NCI-H345 treated with DMSO at 0.1 percent for 48 hours (cell line): ENCODE measurements at regions not wholly inside any gene's neighbourhood (a gene's known extent, or its start where the extent isn't known, plus 50 kb on each side); places are given as distances from the start of the nearest gene placed in this dataset.

Experiments
- DNase-seq: peaks from one replicate; lab custom pipeline; 2025; ENCODE audit not compliant: unreplicated experiment; lab: John Stamatoyannopoulos, UW

DNA sequence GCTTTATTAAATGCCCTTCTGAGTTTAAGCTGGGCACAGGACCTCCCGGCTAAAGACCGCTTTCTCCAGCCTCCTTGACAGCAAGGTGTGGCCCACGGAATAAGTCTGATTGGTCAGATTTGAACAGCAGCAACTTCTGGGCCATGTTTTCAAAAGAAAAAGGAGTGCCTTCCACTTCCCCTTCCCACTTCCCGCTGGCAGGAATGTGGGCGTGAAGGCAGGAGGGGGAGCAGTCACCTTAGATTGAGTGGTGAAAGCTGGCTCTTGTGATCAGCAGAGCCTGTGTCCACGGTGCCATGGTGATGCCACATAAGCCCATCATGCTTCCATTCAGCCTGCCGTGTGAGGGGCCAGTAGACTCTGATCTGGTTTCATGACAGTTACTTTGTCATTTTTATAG is 136.6 kb upstream of the GLI2 start:
- no peak for DNase-seq

DNA sequence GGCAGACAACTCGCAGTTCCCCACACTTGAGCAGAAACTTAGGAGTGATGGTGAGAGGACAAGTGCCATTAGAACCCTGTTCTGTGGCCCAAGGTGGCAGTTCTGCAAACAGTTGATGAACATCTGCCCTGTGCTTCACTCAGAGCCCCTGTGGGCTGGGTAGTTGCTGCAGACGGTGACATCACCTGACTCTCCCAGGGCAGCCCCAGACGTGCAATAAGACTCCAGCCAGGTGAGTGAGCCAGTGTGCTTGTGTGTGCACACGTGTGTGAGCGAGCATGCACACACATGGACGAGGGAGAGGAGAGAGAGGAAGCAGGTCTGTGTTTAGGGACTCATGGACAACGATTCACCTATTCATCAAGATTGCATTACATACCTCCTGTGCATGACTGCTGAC is 136.0 kb upstream of the GLI2 start:
- no peak for DNase-seq

DNA sequence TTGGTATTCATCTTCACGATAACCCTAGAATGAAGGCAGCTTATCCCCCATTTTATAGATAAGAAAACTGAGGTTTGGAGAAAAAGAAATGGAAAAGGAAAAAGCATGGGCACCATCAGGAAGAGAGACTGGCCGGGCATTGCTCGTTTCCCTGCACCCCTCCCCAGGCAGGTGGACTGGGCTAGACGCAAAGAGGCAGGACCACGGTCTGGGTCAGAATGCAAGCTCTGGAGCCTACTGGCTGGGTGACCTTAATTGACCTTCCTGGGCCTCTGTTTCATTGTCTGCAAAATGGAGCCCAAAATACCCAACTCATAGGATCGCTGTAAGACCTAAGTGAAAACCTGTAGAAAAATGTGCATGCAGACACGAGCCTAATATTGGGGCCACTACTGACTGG is 135.3 kb upstream of the GLI2 start:
- no peak for DNase-seq

DNA sequence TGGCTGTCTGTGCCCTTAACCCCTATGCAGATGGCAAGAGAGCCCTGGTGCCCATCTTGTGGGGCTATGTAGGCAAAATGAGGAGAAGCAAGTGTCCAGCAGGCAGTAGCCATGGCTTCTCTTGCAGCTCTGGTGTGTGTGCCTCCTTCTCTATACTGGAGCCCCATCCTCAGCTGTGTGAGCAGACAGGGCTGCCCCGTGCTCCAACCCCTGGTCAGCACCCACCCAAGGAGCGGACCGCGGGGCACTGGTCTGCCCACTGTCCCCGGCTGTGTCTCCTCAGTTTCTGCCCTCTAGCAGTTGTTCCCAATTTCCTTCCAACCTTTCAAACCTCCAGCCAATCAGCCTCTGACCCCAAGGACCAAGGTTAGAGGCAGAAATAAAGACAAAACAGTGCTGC is 134.9 kb upstream of the GLI2 start:
- DNase-seq, result no peak

DNA sequence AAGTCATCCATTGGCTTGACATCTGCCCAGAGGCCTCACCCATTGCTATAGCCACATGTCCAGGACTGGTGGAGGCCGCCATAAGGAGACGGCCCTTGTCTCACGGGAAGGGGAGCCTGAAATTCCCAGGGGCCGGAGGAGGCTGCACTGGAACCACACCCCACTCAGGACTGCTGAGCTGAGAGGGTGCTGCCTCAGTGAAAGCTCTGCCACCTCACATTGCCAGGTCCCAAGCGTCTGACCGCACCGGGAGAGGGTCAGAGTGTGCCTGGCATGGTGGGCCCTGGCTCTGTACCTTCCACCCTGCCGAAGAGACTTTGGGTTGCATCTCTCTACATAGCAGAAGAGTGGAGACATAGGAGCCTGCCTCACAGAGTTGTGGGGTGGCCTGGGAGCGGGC is 134.1 kb upstream of the GLI2 start:
- DNase-seq, result no peak

DNA sequence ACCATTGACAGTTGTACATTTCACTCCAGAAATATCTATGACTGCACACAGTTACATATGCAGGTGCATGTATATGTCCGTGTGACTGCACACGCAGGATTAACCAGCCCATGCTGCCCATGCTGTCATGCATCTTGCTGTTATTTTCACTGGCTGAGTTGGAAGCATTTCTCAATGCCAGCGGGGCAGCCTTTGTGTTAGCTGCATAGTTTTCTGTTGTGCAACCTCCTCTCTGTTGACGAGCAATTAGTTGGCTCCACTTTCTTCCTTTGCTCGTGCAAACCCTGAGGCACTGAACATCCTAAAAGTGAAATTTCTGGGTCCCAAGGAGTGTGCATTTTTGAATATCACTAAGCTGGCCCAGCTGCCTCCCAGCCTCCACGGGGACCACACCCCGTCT is 133.4 kb upstream of the GLI2 start:
- no peak for DNase-seq

DNA sequence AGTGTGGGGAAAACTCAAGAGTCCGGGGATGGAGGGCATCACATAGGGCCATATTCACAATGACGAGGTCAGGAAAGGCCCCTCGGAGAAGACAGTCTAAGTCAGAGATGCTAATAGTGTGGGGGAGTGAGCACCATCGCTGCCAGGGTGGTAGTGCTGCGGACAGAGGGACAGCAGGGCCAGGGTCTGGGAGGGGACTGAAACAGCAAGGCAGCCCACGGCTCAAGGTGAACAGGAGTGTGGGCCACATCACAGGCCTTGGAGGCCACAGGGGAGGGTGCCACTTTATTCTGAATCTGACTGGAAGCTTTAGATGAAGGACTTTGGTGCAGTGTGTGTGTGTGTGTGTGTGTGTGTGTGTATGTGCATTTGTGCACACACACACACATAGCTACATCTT is 130.9 kb upstream of the GLI2 start:
- DNase-seq, result no peak

DNA sequence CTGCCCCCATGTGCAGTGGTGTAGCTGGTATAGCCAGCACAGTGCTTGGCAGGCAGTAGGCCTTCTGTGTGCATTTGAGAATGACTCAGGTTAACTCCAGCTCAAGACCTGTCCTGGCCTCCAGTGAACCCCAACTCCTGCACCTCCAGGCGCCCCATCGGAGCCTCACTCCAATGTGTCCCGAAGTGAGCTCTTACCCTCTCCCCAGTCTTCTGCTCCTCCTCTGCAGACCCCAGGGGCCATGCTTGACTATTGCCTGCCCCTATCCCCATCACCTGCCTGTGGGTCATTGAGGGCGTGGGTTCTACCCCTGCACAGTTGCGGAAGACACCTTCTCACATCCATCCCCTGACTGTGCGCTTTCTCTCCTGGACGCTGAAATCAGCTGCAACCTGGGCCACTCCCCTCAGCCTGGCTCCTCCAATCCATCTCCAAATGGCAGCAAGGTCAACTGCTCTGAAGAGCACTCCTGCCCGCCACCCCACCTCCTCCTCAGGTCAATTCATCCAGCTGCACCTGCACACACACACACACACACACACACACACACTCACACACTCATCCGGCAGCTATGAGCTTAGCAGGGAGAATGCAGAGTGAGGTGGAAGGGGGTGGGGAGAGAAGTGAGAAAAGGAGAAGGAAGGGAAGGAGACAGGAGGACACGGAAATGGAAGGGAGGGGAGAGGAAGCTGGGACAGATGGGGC is 130.3 kb upstream of the GLI2 start:
- DNase-seq, result no peak

DNA sequence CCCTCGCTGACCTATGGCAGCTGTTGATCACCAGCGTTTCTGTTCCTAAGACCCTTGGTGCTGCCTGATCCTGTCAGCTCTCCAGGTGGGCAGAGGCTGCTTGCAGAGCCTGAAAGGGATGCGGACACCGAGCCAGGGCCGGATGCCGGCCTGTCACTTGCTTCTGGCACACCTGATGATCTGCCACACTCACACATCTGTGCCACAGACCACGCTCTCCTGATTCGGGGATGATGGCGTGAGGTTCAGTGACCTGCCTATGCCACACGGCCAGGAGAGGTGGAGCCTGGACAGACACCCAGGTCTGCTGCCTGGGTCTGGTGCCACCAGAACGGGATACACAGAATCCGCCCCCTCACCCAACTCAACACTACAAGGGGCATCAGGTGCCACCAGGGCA is 129.4 kb upstream of the GLI2 start:
- no peak for DNase-seq

DNA sequence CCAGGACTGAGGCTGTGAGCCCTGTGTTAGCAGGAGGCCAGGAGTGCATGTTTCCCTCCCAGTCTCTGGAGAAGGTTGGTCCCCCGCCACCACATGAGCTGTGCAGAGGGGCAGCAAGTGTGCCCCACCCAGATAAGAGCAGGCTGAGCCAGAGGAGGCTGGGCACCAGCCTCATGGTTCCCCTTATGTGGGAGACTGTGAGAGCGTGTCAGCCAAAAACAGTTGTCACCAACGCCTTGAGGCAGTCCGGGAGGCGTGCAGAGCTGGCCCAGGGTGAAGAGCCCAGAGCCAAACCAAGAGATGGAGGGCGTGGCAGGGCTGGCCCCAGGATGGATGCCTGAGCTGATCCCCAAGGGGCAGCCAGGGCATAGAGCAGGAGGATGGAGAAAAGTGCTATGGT is 128.7 kb upstream of the GLI2 start:
- DNase-seq, result no peak

DNA sequence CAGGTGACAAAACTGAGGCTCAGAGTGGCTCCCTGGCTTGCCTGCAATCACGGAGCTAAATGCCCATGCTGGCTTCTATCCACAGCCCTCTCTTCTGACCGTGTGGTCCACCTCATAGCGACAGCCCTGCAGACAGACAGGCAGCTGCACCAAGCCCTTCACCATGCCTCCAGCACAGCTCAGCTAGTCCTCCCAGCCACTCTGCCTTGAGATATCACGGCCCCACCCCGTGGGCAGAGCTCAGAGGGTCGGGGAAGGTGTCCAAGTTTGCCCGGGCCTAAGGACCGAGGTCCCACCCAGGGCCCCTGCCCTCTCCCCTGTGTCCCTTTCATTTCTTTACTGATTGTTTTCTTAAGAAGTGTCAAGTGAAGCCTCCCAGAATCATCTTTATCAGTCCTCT is 128.2 kb upstream of the GLI2 start:
- DNase-seq, result no peak

DNA sequence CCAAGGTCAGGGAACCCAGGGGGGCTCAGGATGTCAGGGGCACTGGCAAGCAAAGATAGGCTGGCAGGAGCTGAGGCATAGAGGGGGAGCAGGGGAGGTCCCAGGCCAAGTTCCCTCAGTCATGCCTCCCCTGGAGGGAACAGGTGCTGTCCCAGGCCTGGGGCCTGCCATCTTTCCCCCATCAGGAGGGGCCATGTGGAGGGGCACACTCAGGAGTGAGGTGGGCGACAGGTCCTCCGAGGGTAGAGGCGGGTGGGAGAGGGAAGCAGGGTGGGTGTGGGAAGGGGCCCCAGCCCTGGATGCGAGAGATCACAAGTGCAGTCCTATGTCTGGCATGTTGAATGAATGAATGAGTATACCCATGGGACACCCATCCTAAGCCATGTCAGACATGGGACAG is 127.7 kb upstream of the GLI2 start:
- no peak for DNase-seq

DNA sequence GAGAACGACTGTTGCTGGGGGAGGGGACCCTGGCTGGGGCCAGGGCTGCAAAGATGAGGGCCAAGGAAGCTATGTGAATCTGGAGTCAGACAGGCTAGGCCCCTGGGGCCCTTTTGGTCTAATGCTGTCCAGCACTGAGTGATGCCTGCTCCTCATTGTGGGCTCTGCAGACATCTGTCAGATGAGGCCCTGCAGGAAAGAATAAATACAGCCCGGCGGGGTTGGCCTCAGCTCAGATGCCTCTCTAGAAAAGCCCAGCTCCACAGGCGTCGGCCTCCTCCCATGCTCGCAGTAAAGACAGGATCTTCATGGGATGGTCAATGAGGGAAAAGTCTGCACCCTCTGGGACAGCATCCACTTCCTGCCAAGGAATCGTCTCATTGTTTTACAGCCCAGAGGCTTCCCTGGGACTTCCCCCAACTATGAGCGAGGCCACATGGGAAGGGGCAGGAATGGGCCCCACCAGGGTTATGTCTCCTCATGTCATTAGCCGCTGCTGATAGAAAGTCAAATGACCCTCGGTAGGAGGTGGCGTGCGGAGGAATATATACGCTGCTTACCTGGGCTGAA is 125.8 kb upstream of the GLI2 start:
- DNase-seq, result no peak

DNA sequence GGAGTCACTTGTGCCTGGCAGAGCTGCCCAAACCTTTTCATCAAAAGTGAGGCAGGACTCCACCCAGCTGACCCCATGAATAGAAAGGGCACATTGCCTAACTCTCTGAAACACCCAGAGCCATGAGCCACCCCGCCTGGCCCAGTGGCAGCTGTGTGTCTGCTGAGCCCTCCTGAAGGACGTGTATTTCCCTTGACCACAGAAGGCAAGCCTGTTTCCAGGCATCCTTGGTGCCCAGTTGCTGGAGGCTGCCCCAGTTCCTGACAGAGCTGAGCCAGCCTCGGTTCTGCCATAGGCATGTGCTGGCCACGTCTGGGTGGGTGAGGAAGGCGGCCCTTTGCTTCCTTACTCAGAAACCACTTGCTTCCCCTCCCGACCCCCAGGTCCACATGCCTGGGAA is 124.7 kb upstream of the GLI2 start:
- no peak for DNase-seq

DNA sequence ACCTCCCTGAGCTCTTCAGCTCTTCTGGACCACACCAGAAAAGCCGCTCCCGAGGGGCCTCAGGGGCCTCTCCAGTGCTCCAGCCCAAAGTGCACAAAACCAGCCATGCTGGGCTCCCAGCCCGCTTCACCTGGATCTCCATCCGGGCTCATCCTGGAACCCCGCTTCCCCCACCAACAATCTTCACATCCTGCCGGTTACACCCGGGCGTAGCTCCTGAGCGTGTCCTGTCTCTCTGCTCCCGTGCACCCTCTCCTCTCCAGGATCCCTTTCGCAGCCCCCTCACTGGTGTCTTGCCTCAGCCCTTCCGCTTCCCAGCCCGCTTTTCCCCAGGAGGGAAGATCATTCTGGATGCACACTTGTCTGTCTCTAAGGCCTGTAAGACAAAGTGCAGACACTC is 123.7 kb upstream of the GLI2 start:
- no peak for DNase-seq

DNA sequence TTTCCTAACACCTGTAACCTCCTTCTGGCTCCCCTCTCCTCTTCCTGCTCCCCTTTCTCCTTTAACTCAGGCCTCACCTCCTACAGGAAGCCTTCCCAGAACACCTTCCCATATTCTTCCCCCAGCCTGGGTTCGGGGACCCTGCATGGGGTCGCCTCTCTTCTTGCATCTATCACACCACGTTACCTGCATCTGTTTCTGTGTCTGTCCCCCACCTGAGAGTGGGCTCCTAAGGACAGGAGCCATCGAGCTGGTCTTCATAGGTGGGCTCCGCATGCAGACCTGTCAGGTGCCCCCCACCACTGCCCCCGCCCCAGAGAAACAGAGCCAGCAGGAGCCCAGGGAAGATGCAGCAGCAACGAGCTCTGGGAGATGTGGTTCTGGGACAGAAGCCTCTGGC is 123.2 kb upstream of the GLI2 start:
- no peak for DNase-seq

DNA sequence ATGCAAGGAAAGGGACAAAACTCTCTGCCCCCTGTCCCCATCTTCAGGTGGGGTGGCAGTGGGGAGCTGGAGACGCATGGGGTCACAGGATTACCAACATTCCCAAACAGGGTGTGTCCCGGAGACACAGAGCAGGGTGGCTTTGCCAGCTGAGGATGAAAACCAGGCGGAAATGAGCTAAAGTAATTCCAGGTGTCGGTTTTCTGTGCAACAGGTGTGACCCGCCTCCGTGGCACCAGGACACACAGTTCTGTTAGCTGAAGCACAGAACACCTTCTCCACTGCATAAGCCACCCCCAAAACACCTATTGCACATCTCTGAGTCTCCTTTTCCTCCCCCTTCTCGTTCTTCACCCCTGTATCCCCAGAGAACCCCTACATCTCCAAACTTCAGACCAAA is 122.7 kb upstream of the GLI2 start:
- no peak for DNase-seq

DNA sequence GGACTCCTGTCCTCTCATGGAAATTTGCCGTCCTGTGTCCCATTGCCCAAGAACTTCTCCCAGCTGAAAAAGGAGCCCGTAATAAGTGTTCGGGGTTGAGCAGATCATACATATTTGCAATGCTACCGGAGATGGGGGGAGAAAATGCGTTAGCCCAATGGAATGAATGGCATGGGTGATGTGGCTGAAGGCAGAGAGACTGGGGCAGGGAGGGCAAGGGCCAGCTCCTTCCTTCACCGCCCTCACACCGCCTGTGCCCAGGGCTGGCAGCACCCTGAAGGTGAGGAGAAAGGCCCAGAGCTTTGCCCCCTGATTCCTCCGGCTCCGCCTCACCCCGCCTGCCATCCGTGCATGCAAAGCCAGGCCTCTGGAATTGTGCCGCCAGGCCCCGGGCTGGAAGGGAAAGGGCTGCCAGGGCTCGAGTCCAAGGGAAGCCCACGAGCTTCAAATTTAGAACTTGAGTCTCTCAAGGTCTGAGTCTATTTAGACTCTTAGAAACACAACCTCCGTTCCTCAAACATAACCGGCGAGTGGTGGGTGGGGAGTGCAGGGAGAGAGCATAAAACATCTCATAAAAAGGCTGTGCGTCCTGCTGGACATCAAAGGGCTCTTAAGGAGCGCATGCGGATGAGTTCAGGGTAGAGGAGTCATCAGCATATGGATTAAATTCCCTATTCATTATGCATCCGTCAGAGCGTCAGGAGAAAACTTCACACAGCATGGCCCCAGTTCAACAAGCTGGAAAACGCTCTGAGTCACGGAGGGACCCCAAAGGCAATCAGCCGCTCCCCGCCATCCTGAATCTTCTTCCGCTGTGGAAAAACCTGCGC is 121.7 kb upstream of the GLI2 start:
- no peak for DNase-seq

DNA sequence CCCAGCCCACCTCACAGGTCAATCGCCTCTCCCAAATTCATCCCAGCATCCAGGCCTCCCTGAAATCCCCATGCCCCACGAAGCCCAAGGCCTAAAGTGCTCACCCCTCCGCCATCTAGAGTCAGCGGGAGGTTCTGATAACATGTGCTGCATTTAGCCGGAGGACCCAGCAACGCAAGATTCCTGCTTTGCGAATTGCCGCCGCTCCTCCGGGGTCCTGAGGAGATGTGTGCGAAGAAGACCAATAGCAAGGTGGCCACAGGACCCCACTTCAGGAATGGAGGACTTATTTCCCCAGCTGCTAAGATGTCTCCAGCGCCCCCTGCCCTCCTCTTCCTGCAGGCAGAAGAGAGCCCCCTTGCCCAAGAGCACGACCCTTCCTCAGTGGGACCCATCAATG is 120.8 kb upstream of the GLI2 start:
- DNase-seq, result no peak

DNA sequence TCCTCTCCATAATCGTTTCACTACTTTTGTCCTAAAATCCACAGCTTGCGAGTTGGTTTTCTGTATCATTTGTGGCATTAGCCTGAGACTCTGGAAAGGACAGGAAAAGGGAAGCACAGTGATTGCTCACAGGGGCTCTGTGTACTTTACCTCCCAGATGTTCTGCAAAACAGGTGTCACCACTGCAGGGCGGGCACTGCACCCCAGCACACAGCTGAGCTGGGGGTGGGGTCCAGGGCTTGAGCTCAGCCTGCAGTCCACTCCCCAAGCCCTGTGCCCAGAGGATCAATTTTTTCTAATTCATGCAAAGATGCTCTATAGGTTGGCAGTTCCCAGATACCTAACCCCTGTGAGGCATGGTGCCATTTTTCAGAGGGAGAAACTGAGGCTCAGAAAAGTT is 119.4 kb upstream of the GLI2 start:
- DNase-seq, result no peak

DNA sequence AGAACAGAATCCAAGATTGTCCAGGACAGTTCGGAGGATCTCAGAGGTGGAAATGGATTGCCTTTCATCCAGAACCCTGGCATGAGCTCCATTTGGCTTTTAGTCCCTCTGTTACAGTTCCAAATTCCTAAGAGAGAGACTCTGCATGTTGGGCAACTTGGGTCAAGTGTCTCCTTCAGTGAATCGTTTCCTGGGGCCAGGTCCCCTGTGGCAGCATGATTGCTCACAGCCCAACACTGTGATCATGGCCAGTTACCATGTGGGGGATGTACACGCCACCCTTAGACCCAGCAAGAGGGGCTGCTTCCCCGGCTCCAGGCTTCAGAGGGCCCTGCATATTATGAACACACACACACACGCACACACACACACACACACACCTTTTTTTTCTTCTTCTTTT is 118.6 kb upstream of the GLI2 start:
- no peak for DNase-seq

DNA sequence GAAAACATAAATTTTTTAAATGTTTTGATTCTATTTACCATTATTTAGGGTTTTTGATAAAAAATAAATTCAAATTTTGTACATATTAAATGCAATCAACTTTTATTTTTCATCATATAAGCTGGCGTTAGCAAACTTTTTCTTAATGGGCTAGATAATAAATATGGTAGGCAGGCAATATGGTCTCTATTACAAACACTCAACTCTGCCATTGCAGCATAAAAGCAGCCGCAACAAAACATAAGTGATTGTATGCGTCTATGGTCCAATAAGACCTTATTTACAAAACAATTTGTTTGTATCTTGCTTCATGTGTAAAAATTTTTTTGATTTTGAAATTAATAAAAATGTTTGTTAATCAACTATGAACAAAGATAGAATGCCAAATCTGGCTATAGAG is 116.8 kb upstream of the GLI2 start:
- no peak for DNase-seq

DNA sequence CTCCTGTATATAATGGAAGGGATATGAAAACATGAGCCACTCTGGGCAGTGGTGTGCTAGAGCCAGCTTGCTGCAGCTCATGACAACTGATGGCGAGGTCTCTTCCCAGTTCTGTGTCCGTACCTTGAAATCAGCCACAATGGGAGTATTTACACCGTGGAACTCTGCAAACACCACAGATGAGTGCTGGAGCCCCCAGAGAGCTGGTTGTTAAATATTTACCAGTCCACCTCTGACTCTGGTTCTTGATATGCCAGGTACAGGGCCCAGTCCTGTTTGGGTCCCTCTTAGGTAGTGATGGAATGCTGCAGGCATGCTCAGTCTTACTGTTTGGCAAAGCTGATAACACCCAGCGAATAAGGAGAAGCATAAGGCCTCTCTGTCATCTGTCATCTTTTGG is 116.1 kb upstream of the GLI2 start:
- no peak for DNase-seq
